Right atrium auricular region (tissue), 2 donors: ENCODE measurements at regions not wholly inside any gene's neighbourhood (a gene's known extent, or its start where the extent isn't known, plus 50 kb on each side); places are given as distances from the start of the nearest gene placed in this dataset.

ENCODE experiments used
- DNase-seq: peaks from one replicate; pipeline ENCODE4 v3.0.0-alpha.2; 2019; ENCODE audit warnings: low spot score
- H3K27ac ChIP-seq, 2 donors: fragments of 200-600 bp; sonication (generic); 1 replicate in 1 of 2; 2 replicates in 1 of 2; pipeline ENCODE4 v1.5.1; 2016 to 2019
- H3K27me3 ChIP-seq, 2 donors: fragments of 200-600 bp; sonication (generic); one replicate each; pipeline versions ENCODE4 v1.5.1 to v1.6.0; 2017 to 2019
- H3K36me3 ChIP-seq: fragments of 200-600 bp; sonication (generic); one replicate; pipeline ENCODE4 v1.5.1; 2016
- H3K4me1 ChIP-seq, 2 donors: fragments of 200-600 bp; sonication (generic); one replicate each; pipeline versions ENCODE4 v1.5.1 to v1.6.0; 2017 to 2019
- H3K4me3 ChIP-seq, 2 donors: fragments of 200-600 bp; sonication (generic); 1 replicate in 1 of 2; 2 replicates in 1 of 2; pipeline ENCODE4 v1.5.1; 2017 to 2019; ENCODE audit warnings: mild to moderate bottlenecking in 1 of 2, moderate library complexity in 1 of 2
- H3K9me3 ChIP-seq, 2 donors: fragments of 200-600 bp; sonication (generic); one replicate each; pipeline ENCODE4 v1.5.1; 2019
- CTCF ChIP-seq, 2 donors: fragments of 200-600 bp; sonication (generic); IDR thresholded peaks; one replicate each; pipeline ENCODE4 v1.5.1; 2019; ENCODE audit warnings: antibody characterized with exemption in 2 of 2

GRCh38 chr14:28867571-28867970, 101.0 kb downstream of the FOXG1 start:
- H3K36me3 ChIP-seq, result no peaks in the 10 kb centered on the region
- H3K27me3 ChIP-seq, result no peaks in the 10 kb centered on the region
- H3K9me3 ChIP-seq, result no peaks in the 10 kb centered on the region
- H3K27ac ChIP-seq, result no peak overlapping the region
- TF ChIP-seq CTCF (IDR thresholded peaks at IDR 0.05), result no peak
- no peaks in the 10 kb centered on the region for H3K4me1 ChIP-seq
- no peak for DNase-seq
- H3K4me3 ChIP-seq, result no peak overlapping the region

- H3K9me3 ChIP-seq, result no peaks in the 10 kb centered on the region
- no peaks in the 10 kb centered on the region for H3K36me3 ChIP-seq
- H3K4me1 ChIP-seq, result no peaks in the 10 kb centered on the region
- no peak overlapping the region for H3K4me3 ChIP-seq
- no peak overlapping the region for H3K27ac ChIP-seq
- DNase-seq, result no peak
- H3K27me3 ChIP-seq, result no peaks in the 10 kb centered on the region
- no peak for TF ChIP-seq CTCF (IDR thresholded peaks at IDR 0.05)
These were observed 103.5 kb downstream of the FOXG1 start for GRCh38 chr14:28870033-28870564.

GRCh38 chr14:28875934-28876571, 109.5 kb downstream of the FOXG1 start:
- no peak for TF ChIP-seq CTCF (IDR thresholded peaks at IDR 0.05)
- no peak for DNase-seq

GRCh38 chr14:28876572-28876945, 110.0 kb downstream of the FOXG1 start:
- Histone ChIP-seq H3K4me1 (no peaks in the 10 kb centered on the region), H3K4me3 (no peak overlapping the region), H3K27me3 (no peaks in the 10 kb centered on the region), H3K36me3 (no peaks in the 10 kb centered on the region), H3K27ac (no peak overlapping the region), H3K9me3 (no peaks in the 10 kb centered on the region)
- no peak for TF ChIP-seq CTCF (IDR thresholded peaks at IDR 0.05)
- no peak for DNase-seq

More at GRCh38 chr14:28875934-28876571, 109.5 kb downstream of the FOXG1 start:
- H3K27me3 ChIP-seq, result no peaks in the 10 kb centered on the region
- H3K4me1 ChIP-seq, result no peaks in the 10 kb centered on the region
- no peaks in the 10 kb centered on the region for H3K9me3 ChIP-seq
- H3K36me3 ChIP-seq, result no peaks in the 10 kb centered on the region
- H3K27ac ChIP-seq, result no peak overlapping the region
- no peak overlapping the region for H3K4me3 ChIP-seq

GRCh38 chr14:28877923-28878322, 111.3 kb downstream of the FOXG1 start:
- H3K4me3 ChIP-seq, result no peak overlapping the region
- TF ChIP-seq CTCF (IDR thresholded peaks at IDR 0.05), result no peak
- no peak for DNase-seq

GRCh38 chr14:28879573-28879996, 113.0 kb downstream of the FOXG1 start:
- Histone ChIP-seq H3K4me1 (no peaks in the 10 kb centered on the region), H3K27ac (no peak overlapping the region), H3K27me3 (no peaks in the 10 kb centered on the region), H3K4me3 (no peak overlapping the region), H3K9me3 (no peaks in the 10 kb centered on the region), H3K36me3 (no peaks in the 10 kb centered on the region)
- DNase-seq, result no peak
- no peak for TF ChIP-seq CTCF (IDR thresholded peaks at IDR 0.05)

More at GRCh38 chr14:28877923-28878322, 111.3 kb downstream of the FOXG1 start:
- Histone ChIP-seq H3K36me3 (no peaks in the 10 kb centered on the region), H3K27me3 (no peaks in the 10 kb centered on the region), H3K4me1 (no peaks in the 10 kb centered on the region), H3K27ac (no peak overlapping the region), H3K9me3 (no peaks in the 10 kb centered on the region)
